AG04450 (cell line): ENCODE measurements at regions not wholly inside any gene's neighbourhood (a gene's known extent, or its start where the extent isn't known, plus 50 kb on each side); places are given as distances from the start of the nearest gene placed in this dataset.

Experiments
- CTCF ChIA-PET: fragments of 300-600, 350-600 bp; formaldehyde crosslinking; extraction: SDS; loops from one replicate; lab custom pipeline; 2022; ENCODE audit warnings: antibody characterized with exemption, inconsistent platforms; lab: Charles Lee
- POLR2A ChIA-PET: fragments of 350-600 bp; formaldehyde crosslinking; extraction: SDS; loops from one replicate; lab custom pipeline; 2021; ENCODE audit warnings: antibody characterized with exemption, inconsistent platforms; lab: Yijun Ruan, JAX
- DNase-seq: peaks from one replicate; pipeline ENCODE4 v3.0.0-alpha.2; 2011; ENCODE audit warnings: low read depth, low spot score
- H3K27ac ChIP-seq: one replicate; pipeline ENCODE4 v1.5.1; 2012; ENCODE audit warnings: low read depth, low read length, control low read depth
- H3K27me3 ChIP-seq: one replicate; pipeline ENCODE4 v1.6.0; 2012; ENCODE audit warnings: low read length; ENCODE audit not compliant: control insufficient read depth, insufficient read depth
- H3K4me3 ChIP-seq: 2 replicates; pipeline ENCODE4 v1.5.1; 2011; ENCODE audit warnings: mild to moderate bottlenecking, low read depth, low read length, control low read depth
- H3K9me3 ChIP-seq: 2 replicates; pipeline ENCODE4 v1.5.1; 2012; ENCODE audit warnings: low read length; ENCODE audit not compliant: control insufficient read depth, insufficient read depth
- CTCF ChIP-seq: IDR thresholded peaks from 2 replicates; pipeline ENCODE4 v1.5.1; 2011; ENCODE audit warnings: low read depth, low read length, control low read depth, inconsistent platforms

GRCh38 chr5:167699432-167699831, 592.0 kb upstream of the WWC1 start:
- Histone ChIP-seq H3K27me3 (no peaks in the 10 kb centered on the region), H3K9me3 (no peaks in the 10 kb centered on the region), H3K4me3 (no peak overlapping the region), H3K27ac (peak overlapping the region; percentile 80)
- DNase-seq, result peak; percentile 96
- ChIA-PET CTCF (interaction anchor here (3.4 kb wide), 1 partner anchor 23 kb away, joined by 14 read pairs; no protein-coding TSS in a partner anchor), POLR2A (interaction anchor here (0.5 to 1.4 kb wide), 4 partner anchors 17 to 520 kb away, joined by 3 to 5 read pairs (median 4); no protein-coding TSS in a partner anchor)
- TF ChIP-seq CTCF, result no peak

- CTCF ChIA-PET, result interaction anchor here (1.6 kb wide), 1 partner anchor 21 kb away, joined by 5 read pairs; no protein-coding TSS in a partner anchor
- no peak for DNase-seq
- no peak for TF ChIP-seq CTCF
- POLR2A ChIA-PET, result no interaction called here
- H3K9me3 ChIP-seq, result no peaks in the 10 kb centered on the region
- no peak overlapping the region for H3K4me3 ChIP-seq
- H3K27me3 ChIP-seq, result no peaks in the 10 kb centered on the region
- no peak overlapping the region for H3K27ac ChIP-seq
Measured at GRCh38 chr5:167701051-167701450, 590.4 kb upstream of the WWC1 start.

GRCh38 chr5:167702014-167702413, 589.4 kb upstream of the WWC1 start:
- no peaks in the 10 kb centered on the region; the same call in 1 of the 2 replicates for H3K9me3 ChIP-seq
- CTCF ChIA-PET, result interaction anchor here (1.6 kb wide), 1 partner anchor 20 kb away, joined by 5 read pairs; no protein-coding TSS in a partner anchor
- no peak for TF ChIP-seq CTCF
- no peak overlapping the region for H3K4me3 ChIP-seq
- no peak overlapping the region for H3K27ac ChIP-seq
- POLR2A ChIA-PET, result no interaction called here
- no peak for DNase-seq
- H3K27me3 ChIP-seq, result no peaks in the 10 kb centered on the region

GRCh38 chr5:167708449-167708848, 583.0 kb upstream of the WWC1 start:
- POLR2A ChIA-PET, result no interaction called here

More at GRCh38 chr5:167708449-167708848, 583.0 kb upstream of the WWC1 start:
- Histone ChIP-seq H3K27me3 (no peaks in the 10 kb centered on the region), H3K4me3 (no peak overlapping the region), H3K9me3 (no peaks in the 10 kb centered on the region; the same call in 1 of the 2 replicates), H3K27ac (no peak overlapping the region)
- TF ChIP-seq CTCF, result no peak
- CTCF ChIA-PET, result no interaction called here
- no peak for DNase-seq
